Left ventricle myocardium superior (tissue), 1 donor: ENCODE measurements at regions not wholly inside any gene's neighbourhood (a gene's known extent, or its start where the extent isn't known, plus 50 kb on each side); places are given as distances from the start of the nearest gene placed in this dataset.

Experiments
- ATAC-seq: fragments of 200-7000 bp; cut with Tn5 transposase; one replicate; pipeline ENCODE4 v1.9.1; 2020; ENCODE audit warnings: mild to moderate bottlenecking, moderate library complexity
- DNase-seq: peaks from one replicate; pipeline ENCODE4 v3.0.0-alpha.2; 2020
- intact Hi-C: fragments of 100-400 bp; cut with micrococcal nuclease; formaldehyde crosslinking; loops from one replicate; pipeline ENCODE4 v1.11.0; 2022
- donor health status: DM: no; HTN: yes; CAD: no; lungs with severe emphysema.

DNA sequence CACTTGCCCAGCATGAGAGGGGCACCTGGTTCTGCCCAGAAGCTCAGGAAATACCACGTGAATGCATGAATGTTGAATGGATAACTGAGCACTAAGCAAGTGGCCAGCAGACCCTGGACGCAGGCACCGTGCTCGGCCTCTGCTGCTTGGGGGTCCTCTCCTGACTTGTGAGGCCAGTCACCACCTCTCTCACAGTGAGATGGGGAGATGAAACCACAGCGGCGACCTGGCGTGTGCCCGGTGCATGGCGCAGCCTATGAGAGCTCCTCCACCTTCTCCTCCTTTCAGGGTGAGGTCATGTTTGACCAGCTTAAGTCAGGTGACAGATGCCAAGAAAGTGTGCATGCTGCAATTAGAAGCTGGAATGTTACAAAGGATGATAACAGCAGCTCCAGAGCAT is 75.5 kb downstream of the HMX1 start:
- DNase-seq (no peak), ATAC-seq (no peak)
- intact Hi-C loops, result no loop called here

DNA sequence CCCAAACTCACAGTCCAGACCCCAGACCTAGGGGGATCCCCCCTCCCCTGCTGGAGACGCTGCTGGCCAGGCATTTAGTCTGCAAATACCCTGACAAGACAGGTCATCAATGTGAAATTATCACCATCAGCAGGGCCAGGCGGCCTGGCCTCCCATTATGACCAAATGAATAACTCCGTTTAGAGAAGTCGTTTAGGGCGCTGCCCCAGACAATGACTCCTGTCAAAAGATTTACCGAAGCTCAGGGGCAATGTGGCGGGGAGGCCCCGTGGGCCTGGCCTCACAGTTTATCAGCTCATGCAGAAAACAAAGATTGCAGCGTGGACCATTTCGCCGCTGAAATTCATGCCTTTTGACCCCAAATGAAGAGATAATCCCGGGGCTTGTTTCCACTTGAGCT is 76.5 kb downstream of the HMX1 start:
- ATAC-seq (no peak), DNase-seq (no peak)
- intact Hi-C loops, result no loop called here

DNA sequence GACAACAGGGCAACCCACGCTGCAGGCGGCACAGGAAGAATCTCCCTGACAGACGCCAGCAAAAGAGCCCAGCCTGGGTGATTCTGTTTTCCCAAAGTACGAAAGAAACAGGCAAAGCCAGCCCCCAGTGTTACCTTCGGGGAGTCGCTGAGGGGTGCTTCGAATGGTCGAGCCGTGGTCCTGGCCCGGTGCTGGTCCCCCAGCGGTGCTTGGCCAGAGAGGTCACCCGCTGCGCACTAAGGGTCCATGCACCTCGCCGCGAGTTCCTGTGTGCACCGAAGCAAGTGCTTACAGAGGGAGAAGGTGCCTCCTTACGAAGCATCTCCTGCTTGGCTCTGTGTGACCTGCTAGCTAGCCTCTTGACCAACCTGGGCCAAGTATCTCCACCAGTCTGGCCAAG is 77.1 kb downstream of the HMX1 start:
- no peak for ATAC-seq
- intact Hi-C loops, result no loop called here

DNA sequence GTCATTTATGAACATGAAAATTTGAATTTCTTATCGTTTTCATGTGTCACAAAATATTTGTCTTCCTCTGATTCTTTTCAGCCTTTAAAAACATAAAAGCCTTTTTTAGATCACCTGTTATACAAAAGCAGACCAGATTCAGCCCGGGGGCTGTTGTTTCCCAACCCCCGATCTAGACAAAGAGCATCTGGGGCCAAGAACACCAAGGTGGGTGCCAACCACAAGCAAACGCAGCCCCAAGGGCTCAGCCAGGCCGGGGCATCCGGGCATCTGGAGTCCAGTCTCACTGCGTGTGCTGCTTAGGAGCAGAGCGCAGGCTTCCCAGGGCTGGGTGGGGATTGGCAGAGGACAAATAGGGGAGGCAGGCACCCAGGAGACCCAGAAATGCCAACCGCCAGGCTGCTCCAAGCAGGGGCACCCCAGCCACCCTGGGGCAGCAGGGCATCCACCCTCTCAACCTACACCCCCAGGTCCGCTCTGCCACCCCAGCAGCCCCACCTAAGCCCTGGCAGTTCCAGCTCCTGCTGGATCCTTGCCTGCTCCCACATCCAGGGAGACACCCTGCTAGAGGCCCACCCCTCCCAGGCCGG is 78.0 kb downstream of the HMX1 start:
- intact Hi-C loops, result no loop called here

More for the DNA sequence above, 77.1 kb downstream of the HMX1 start:
- no peak for DNase-seq

DNA sequence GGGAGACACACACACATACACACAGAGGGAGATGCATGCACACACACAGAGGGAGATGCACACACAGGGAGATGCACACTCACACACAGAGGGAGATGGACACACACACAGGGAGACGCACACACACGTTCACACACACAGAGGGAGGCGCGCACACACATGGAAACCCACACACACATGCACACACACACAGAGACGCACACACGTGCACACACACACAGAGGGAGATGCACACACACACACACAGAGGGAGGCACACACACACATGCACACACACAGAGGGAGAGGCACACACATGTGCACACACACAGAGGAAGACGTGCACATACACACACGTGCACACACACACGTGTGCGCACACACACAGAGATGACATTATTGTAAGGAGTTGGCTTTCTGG is 79.1 kb downstream of the HMX1 start:
- DNase-seq (no peak), ATAC-seq (no peak)
- intact Hi-C loops, result no loop called here

More for the DNA sequence above, 78.0 kb downstream of the HMX1 start:
- ATAC-seq (no peak), DNase-seq (no peak)

DNA sequence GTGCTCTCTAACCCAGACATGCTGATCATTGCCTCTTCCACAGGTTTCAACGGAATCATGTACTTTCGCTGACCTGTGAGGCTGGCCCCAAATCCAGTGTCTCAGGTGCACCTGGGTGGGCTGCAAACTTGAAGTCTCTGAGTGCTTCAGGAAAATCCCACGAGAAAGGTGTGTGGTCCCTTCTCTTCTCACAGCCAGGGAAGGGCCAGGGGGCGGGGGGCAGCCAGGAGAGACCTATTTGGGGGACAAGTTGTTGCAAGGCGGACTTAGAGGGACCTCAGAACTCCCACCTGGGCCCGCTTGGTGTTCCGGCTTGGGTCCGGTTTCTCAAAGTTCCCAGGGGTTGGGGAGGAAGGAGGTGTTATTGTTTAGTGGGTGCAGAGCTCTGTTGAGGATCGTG is 80.0 kb downstream of the HMX1 start:
- intact Hi-C loops, result no loop called here
- DNase-seq (no peak), ATAC-seq (no peak)

DNA sequence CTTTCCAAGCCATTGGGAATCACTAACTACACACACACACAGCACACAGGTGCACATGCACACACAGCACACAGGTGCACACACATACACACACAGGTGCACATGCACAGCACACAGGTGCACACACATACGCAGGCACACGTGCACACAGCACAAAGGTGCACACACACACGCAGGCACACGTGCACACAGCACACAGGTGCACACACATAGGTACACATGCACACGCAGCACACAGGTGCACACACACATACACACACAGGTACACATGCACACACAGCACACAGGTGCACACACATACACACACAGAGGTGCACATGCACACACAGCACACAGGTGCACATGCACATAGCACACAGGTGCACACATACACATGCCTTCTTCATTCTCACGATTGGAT is 80.9 kb downstream of the HMX1 start:
- intact Hi-C loops, result no loop called here
- ATAC-seq, result no peak
- no peak for DNase-seq

DNA sequence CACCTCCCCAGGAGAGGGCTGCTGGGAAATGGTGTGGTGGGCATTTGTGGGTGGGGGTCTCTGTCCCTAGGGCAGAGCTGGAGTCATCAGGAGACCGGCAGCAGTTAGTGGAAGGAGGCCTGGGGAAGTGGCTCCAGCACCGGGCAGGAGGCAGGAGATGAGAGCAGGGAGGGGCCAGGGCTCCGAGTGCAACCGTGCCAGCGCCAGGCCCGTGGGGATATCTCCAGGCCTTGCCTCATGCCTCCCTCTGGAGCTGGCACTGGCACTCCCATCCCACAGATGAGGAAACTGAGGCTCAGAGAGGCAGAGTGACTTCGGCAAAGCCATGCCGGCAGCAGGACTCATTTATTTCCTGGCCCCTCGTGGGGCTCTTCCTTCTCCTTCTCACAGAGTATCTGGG is 83.5 kb downstream of the HMX1 start:
- DNase-seq (no peak), ATAC-seq (no peak)
- intact Hi-C loops, result no loop called here

DNA sequence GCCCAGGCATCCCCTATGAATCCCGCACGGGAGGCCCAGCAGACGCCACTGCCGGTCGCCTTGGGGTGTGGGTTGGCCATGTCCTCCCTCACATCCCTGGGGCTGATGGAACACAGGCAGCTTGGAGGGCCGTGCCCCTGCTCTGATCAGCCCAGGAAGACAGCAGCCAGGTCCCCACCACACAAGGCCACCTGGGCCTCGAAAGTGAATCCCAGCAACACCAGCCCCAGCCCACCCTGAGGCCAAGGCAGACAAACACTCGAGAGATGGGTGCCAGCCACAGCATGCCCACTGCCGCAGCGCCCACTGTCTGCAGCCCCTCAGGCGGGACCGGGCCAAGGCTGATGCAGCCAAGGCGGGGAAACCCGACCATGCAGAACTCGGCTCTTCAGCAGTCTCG is 85.5 kb downstream of the HMX1 start:
- DNase-seq (no peak), ATAC-seq (no peak)
- intact Hi-C loops, result no loop called here

DNA sequence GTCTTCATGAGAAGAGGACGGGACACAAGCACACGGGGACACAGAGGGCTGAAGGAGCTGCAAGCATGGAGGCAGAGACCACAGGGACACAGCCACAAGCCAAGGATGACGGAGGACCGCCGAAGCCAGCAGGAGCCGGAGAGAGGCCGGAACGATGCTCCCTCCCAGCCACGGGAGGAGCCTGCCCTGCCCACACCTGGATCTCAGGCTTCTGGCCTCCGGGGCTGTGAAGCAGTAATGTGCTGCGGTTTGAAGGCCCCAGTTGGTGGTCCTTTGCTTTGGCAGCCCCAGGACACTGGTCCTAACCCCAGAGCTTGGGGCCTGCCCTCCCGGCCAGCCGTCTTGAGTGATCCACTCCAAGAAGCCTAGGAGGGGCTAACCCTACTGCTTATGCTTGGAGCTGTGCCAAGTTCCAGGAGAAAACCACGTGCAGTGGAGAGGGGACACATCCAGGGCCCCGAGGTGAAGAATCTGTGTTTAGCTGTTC is 85.9 kb downstream of the HMX1 start:
- intact Hi-C loops, result no loop called here

DNA sequence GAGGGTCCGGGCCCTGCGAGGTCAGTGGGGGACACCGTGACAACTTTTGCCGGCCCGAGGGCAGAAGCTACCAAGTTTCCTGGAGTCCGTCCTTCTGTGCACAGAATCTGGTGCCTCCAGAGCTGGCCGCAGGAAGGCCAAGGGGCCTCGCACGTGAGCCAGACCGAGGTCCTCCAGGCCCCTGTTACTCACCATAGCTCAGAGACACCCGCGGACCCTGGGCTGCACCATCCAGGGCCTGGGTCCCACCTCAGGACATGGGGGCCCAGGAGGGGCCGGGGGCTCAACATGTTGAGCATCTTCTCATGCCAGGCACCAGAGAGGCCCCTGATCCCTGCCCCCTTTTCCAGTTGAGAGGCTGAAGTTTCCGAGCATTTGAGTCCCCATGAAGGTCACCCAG is 87.9 kb downstream of the HMX1 start:
- no peak for DNase-seq
- intact Hi-C loops, result no loop called here
- no peak for ATAC-seq

More for the DNA sequence above, 85.9 kb downstream of the HMX1 start:
- ATAC-seq, result no peak
- DNase-seq, result no peak

DNA sequence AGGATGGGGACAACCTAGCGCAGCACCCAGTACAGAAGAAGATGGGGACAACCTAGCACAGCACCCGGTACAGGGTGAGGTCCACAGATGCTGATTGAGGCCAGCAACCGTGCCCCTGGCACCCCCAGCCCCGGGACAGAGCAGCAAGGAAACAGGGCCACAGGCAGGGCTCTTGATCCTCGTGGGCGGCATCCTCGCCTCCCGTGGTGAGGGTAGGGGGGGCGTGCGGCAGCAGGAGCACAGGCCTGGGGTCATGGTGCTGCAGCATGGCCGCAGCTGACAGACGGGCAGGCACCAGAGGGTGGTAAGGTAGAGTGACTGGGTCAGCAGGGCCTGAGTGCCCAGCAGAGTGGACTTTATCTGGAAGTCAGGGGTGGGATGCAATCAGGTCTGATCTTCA is 89.5 kb downstream of the HMX1 start:
- DNase-seq, result no peak
- no peak for ATAC-seq
- intact Hi-C loops, result no loop called here

DNA sequence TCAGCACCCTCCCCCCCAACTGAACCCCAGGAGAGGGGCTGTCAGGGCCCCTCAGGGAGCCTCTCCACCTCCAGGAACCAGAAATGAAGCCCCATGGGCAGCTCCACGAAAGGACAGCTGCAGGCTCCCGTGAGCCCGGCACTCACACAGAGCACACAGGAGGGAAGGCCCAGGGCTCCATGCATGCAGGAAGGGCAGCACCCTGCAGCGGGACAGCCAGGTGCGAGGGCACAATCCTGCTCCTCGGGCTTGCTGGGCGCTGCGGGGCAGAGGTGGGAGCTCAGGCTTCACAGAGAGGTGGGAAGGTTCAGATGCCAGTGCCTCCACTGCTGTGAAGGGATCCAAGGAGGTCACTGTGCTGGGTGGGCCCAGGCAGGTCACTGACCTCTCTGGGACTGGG is 90.0 kb downstream of the HMX1 start:
- no peak for DNase-seq
- no peak for ATAC-seq
- intact Hi-C loops, result no loop called here

DNA sequence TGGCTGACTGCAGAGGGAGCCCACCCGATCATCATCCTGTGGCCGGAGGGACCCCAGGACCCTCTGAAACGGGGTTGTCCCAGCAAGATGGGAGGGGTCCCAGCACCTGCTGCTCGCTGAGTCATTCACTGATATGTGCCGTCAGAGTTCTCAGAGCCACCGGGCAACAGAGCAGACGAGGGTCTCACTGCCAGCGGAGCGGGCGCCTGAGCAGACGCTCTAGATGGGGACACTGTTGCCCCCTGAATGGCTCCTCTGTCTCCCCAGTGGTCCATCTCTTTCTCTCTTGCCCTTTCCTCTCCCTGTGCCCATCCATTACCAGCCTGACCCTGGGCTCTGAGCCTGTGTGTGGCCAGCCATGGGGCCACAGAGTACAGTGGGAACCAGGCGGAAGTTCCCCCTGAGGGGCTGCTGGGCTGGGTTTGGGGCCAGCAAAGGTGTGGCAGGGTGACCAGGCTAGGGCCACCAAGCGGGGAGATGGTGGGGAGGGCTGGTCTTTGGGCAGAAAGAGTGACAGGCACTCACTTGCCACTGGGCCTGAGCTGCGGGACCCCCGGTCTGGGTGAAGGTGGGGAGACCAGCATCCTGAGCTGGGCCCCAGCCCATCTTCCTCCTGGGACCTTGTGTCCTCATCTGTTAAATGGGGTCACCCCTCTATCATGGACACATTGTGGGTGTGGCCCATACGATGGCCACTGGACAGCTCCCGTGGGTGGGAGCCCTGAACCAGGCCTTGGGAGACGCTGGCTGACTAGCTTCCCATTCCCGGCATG is 90.9 kb downstream of the HMX1 start:
- intact Hi-C loops, result no loop called here
- DNase-seq, result no peak
- no peak for ATAC-seq

DNA sequence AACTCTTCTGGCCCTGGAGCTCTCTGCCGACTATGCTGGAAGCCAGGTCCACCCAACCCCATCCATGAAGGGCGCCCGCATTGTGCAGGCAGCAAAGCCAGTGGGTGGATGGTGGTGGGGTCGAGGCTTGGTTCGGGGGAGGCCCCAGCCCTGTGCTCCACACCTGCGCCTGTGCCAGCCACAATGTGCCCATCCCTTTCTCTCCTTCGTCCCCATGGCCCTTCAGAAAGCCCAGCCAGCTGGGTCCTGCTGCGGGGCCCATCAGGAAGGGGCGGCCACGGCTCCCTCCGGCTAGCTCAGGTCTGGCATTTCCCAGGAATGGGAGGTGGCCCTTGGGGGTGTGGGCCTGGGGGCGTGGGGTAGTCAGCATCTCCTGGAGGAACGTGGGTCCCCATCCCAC is 91.6 kb downstream of the HMX1 start:
- ATAC-seq (no peak), DNase-seq (no peak)
- intact Hi-C loops, result no loop called here

DNA sequence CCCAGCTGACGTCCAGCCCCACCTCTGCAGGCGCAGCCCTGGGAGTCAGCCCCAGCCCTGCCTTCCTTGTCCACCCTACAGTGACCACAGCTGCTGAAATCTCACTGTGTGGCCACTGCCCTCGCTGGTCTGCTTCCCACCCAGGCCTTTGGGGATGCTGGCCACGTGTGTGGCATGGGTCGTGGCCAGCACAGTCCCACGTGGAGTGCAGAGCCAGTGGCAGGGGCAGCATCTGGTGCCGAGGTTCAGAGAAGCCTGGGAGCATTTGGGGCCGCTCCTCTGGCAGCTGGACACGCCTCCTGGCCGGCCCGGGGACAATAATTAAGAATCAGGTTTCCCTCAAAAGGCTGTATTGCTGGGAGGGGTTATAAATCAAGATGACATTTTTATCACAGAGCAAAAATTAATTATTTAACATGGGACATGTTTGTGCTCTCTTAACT is 92.1 kb downstream of the HMX1 start:
- DNase-seq (no peak), ATAC-seq (no peak)
- intact Hi-C loops, result no loop called here

DNA sequence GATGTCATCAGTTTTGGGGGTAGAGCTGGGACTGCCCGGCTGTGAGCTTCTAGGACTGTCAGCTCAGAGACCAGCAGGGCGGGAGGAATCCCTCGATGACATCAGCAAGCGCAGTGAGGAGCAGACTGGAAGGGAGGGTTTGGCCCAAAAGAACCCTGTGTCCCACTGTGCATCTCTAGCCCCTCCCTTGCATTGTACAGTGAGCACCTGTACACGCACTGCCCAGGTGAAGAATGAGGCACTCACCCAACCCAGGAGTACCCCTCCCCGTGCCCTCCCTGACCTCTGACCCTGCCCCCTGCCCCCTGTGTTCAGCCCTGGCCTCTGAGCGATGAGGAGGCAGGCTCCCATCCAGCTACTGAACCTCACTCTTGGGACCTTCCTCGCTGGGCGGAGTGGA is 92.9 kb downstream of the HMX1 start:
- DNase-seq, result no peak

DNA sequence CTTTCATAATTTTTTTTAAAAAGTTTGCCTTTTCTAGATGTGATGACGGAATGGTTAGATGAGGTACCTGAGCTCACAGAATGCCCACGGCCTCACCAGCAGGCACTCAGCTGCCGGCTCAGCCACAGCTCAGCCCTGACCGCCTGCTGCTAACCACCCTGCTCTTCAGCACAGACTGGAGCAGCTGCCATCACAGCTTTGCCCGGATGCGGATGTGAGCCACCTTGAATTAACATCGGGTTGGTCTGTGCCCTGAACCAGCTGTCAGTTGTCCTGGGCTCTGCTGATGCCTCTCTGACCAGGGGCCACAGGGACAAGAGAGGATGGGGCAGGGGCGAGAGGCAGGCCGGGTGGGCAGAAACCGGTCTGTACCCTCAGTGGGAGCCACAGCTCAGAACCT is 93.3 kb downstream of the HMX1 start:
- intact Hi-C loops, result no loop called here
- DNase-seq (no peak), ATAC-seq (no peak)

More for the DNA sequence above, 92.9 kb downstream of the HMX1 start:
- intact Hi-C loops, result no loop called here
- no peak for ATAC-seq

DNA sequence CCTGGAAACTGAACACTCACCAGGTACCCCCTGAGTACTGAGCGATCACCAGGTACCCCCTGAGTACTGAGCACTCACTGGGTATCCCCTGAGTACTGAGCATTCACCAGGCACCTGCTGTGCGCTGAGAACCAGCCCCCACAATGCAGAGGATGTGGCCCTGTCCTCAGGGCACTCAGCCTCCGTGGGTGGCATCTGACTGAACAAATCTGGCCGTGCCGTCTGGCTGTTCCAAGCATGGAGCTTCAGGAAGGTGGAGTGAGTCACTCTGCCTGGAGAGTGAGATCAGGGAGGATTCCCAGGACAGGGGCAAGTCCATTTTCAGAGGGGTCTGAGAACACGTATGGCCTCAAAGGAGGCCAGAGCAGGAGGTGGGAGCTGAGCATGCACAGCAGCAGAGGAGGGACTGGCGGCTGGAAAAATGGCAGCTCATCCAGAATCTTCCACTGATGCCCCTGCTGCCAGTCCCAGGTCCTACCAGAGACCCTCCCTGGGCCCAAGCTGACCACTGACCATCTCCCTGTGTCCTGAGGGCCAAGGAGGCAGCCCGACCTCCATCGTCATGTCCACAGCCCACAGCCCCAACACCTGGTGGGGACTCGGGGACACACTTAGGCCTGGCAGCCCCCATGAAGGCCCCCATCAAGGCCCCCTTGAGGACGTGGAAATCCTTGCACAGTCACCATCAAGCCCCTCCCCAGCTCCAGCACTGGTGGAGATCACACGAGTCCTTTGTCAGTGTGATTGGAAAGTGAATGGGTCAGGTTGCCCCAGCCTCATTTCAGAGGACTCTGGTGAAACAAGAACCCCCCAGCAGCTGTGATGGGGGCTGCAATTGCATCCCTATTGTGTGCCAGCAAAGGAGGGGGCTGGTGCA is 94.1 kb downstream of the HMX1 start:
- ATAC-seq (no peak), DNase-seq (peak; percentile 5)
- intact Hi-C loops, result no loop called here

DNA sequence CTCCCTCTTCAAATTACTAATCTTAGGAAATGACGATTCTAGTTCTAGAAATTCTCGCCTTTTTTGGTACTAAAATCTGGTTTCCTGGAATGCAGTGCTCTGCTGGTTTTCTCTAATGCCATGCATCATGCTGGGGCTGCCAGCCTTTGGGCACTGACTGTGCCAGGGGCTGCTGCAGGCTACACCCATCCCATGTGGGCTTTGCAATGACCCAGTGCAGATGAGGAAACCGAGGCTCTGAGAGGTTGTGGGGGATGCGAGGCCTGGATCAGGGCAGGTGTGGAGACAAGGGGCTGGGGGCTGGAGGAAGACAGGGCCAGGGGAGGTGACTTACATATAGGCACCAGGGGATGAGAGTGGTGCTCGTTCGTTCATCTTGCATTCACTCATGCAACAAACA is 95.3 kb downstream of the HMX1 start:
- intact Hi-C loops, result no loop called here
- no peak for ATAC-seq
- DNase-seq, result peak; percentile 4
